B cell (primary cell): ENCODE measurements at regions not wholly inside any gene's neighbourhood (a gene's known extent, or its start where the extent isn't known, plus 50 kb on each side); places are given as distances from the start of the nearest gene placed in this dataset.

ENCODE experiments used
- EZH2 ChIP-seq: IDR thresholded peaks from 2 replicates; pipeline ENCODE4 v1.6.1; 2012; ENCODE audit warnings: borderline replicate concordance, low read depth, mild to moderate bottlenecking, moderate library complexity, low read length; ENCODE audit not compliant: insufficient read depth, poor library complexity, severe bottlenecking
- TF ChIP-seq, protein P1 (sequence below): fragments of 200-600 bp; IDR thresholded peaks from one replicate; pipeline ENCODE4 v1.8.0; 2022; ENCODE audit warnings: antibody characterized with exemption, mild to moderate bottlenecking

DNA sequence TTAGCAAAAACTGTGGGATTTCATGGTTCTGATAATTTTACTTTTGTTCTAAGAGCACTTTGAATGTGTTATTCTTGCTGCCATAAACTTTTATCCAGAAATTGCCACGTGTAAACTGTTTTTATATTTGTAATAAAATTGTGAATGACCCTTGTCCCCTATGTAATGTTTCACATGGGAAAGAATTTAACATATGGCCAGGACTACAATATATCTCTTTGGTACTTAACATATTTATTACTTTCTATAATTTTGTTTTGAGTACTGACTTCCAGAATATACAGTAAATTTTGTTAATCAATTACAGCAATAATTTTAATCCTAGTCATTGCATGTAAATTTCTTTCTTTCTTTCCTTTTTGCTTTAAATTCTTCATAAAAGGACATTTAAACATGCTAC lies 735.0 kb upstream of the PHF14 start:
- TF ChIP-seq, protein P1, sequence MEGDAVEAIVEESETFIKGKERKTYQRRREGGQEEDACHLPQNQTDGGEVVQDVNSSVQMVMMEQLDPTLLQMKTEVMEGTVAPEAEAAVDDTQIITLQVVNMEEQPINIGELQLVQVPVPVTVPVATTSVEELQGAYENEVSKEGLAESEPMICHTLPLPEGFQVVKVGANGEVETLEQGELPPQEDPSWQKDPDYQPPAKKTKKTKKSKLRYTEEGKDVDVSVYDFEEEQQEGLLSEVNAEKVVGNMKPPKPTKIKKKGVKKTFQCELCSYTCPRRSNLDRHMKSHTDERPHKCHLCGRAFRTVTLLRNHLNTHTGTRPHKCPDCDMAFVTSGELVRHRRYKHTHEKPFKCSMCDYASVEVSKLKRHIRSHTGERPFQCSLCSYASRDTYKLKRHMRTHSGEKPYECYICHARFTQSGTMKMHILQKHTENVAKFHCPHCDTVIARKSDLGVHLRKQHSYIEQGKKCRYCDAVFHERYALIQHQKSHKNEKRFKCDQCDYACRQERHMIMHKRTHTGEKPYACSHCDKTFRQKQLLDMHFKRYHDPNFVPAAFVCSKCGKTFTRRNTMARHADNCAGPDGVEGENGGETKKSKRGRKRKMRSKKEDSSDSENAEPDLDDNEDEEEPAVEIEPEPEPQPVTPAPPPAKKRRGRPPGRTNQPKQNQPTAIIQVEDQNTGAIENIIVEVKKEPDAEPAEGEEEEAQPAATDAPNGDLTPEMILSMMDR: no peak
- no peak for TF ChIP-seq EZH2
